Smooth muscle cell (in vitro differentiated cells): ENCODE measurements at regions not wholly inside any gene's neighbourhood (a gene's known extent, or its start where the extent isn't known, plus 50 kb on each side); places are given as distances from the start of the nearest gene placed in this dataset.

Experiments
- DNase-seq: peaks from one replicate; lab custom pipeline; 2025; ENCODE audit not compliant: unreplicated experiment; lab: John Stamatoyannopoulos, UW
- H2AFZ ChIP-seq: fragments of 200-600 bp; sonication (generic); 2 replicates; pipeline ENCODE4 v1.6.0; 2016; ENCODE audit warnings: antibody characterized with exemption, low read depth, mild to moderate bottlenecking
- H3F3A ChIP-seq: fragments of 200-600 bp; sonication (generic); 2 replicates; pipeline ENCODE4 v1.6.0; 2017; ENCODE audit warnings: antibody characterized with exemption, low read depth
- H3K27ac ChIP-seq: fragments of 200-600 bp; sonication (generic); 2 replicates; pipeline ENCODE4 v1.5.1; 2016; ENCODE audit warnings: low read depth, mild to moderate bottlenecking
- H3K27me3 ChIP-seq: fragments of 200-600 bp; sonication (generic); 2 replicates; pipeline ENCODE4 v1.6.1; 2016; ENCODE audit warnings: low read depth, mild to moderate bottlenecking
- H3K36me3 ChIP-seq: fragments of 200-600 bp; sonication (generic); 2 replicates; pipeline ENCODE4 v1.5.1; 2016; ENCODE audit warnings: low read depth
- H3K4me1 ChIP-seq: fragments of 200-600 bp; sonication (generic); 2 replicates; pipeline ENCODE4 v1.5.1; 2016; ENCODE audit warnings: low read depth
- H3K4me2 ChIP-seq: fragments of 200-600 bp; sonication (generic); 2 replicates; pipeline ENCODE4 v1.6.0; 2016; ENCODE audit warnings: mild to moderate bottlenecking
- H3K4me3 ChIP-seq: fragments of 200-600 bp; sonication (generic); 2 replicates; pipeline ENCODE4 v1.5.1; 2016; ENCODE audit warnings: mild to moderate bottlenecking
- H3K79me2 ChIP-seq: fragments of 200-600 bp; sonication (generic); 2 replicates; pipeline ENCODE4 v1.6.0; 2016; ENCODE audit warnings: low read depth, mild to moderate bottlenecking
- H3K9ac ChIP-seq: fragments of 200-600 bp; sonication (generic); 2 replicates; pipeline ENCODE4 v1.6.0; 2016; ENCODE audit warnings: low read depth
- H3K9me3 ChIP-seq: fragments of 200-600 bp; sonication (generic); replicated peaks from 2 replicates; pipeline ENCODE4 v1.5.1; 2016; ENCODE audit warnings: low read depth
- H4K20me1 ChIP-seq: fragments of 200-600 bp; sonication (generic); 2 replicates; pipeline ENCODE4 v1.6.0; 2016; ENCODE audit warnings: low read depth
- WGBS: methylation state at CpG from one replicate; pipeline ENCODE4 v1.1.7; 2016; ENCODE audit warnings: low lambda C conversion rate; 5-methylcytosine and 5-hydroxymethylcytosine counted together
- TF ChIP-seq, protein P1 (sequence below): fragments of 200-600 bp; sonication (generic); IDR thresholded peaks from 2 replicates; pipeline ENCODE4 v1.5.1; 2017; ENCODE audit warnings: borderline replicate concordance, mild to moderate bottlenecking, antibody characterized with exemption; ENCODE audit not compliant: insufficient read depth, poor library complexity, severe bottlenecking

- Histone ChIP-seq H2AFZ (no peak overlapping the region), H3K79me2 (no peaks in the 10 kb centered on the region), H4K20me1 (no peaks in the 10 kb centered on the region), H3F3A (no peaks in the 10 kb centered on the region), H3K27me3 (no peaks in the 10 kb centered on the region), H3K9me3 (no peaks in the 10 kb centered on the region), H3K9ac (no peak overlapping the region), H3K36me3 (no peaks in the 10 kb centered on the region), H3K27ac (no peak overlapping the region), H3K4me3 (no peak overlapping the region), H3K4me1 (no peaks in the 10 kb centered on the region), H3K4me2 (no peak overlapping the region)
- TF ChIP-seq, protein P1, sequence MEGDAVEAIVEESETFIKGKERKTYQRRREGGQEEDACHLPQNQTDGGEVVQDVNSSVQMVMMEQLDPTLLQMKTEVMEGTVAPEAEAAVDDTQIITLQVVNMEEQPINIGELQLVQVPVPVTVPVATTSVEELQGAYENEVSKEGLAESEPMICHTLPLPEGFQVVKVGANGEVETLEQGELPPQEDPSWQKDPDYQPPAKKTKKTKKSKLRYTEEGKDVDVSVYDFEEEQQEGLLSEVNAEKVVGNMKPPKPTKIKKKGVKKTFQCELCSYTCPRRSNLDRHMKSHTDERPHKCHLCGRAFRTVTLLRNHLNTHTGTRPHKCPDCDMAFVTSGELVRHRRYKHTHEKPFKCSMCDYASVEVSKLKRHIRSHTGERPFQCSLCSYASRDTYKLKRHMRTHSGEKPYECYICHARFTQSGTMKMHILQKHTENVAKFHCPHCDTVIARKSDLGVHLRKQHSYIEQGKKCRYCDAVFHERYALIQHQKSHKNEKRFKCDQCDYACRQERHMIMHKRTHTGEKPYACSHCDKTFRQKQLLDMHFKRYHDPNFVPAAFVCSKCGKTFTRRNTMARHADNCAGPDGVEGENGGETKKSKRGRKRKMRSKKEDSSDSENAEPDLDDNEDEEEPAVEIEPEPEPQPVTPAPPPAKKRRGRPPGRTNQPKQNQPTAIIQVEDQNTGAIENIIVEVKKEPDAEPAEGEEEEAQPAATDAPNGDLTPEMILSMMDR: no peak
- no peak for DNase-seq
- 88% methylated on average over 4 of the region's 4 CpGs for WGBS
Measured at GRCh38 chr7:52797801-52798200, 237.6 kb upstream of the POM121L12 start.

GRCh38 chr7:52794621-52795020 lies 240.8 kb upstream of the POM121L12 start:
- no peak for DNase-seq
- Histone ChIP-seq H3K36me3 (no peaks in the 10 kb centered on the region), H3K27me3 (no peaks in the 10 kb centered on the region), H3K79me2 (no peaks in the 10 kb centered on the region), H3F3A (no peaks in the 10 kb centered on the region), H3K27ac (no peak overlapping the region), H2AFZ (no peak overlapping the region), H3K9ac (no peak overlapping the region), H4K20me1 (no peaks in the 10 kb centered on the region), H3K9me3 (no peaks in the 10 kb centered on the region), H3K4me2 (no peak overlapping the region), H3K4me3 (no peak overlapping the region), H3K4me1 (no peaks in the 10 kb centered on the region)
- TF ChIP-seq, protein P1: no peak
- WGBS: 97% methylated on average over 1 of the region's 1 CpG

DNA sequence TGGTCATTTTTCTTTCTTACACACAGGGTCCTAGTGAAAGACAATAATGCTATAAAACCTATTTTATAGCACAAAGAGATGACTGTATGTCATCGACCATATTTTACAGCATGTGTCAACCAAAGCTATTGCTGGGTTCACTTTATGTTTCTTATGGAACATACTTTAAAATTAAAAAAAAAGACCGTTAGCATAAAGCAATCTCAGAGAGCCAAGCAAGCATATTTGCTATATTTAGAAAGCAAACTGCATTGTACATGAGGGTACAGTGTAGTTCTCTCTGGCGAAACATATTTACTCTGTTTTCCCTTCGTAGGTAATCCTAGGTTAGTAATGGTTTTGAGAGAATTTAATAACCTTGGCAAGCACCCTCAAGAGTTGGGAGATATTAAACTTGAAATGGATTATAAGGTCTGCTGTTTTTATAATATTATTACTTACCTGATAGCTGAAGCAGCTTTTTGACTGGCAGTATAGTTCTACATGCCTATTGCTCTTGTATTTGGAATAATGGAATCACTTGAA lies 244.2 kb upstream of the POM121L12 start:
- no peaks in the 10 kb centered on the region for H3K36me3 ChIP-seq
- 89% methylated on average over 4 of the region's 4 CpGs for WGBS
- H3K9me3 ChIP-seq: no peaks in the 10 kb centered on the region
- H3K4me2 ChIP-seq: no peak overlapping the region
- no peak overlapping the region for H3K9ac ChIP-seq
- H3F3A ChIP-seq: no peaks in the 10 kb centered on the region
- H3K27ac ChIP-seq: no peak overlapping the region
- no peak for DNase-seq
- no peaks in the 10 kb centered on the region for H3K4me1 ChIP-seq
- TF ChIP-seq, protein P1: no peak
- H3K27me3 ChIP-seq: no peaks in the 10 kb centered on the region
- H3K4me3 ChIP-seq: no peak overlapping the region
- H4K20me1 ChIP-seq: no peaks in the 10 kb centered on the region
- no peaks in the 10 kb centered on the region for H3K79me2 ChIP-seq
- H2AFZ ChIP-seq: no peak overlapping the region

GRCh38 chr7:52786174-52786573 lies 249.3 kb upstream of the POM121L12 start:
- Histone ChIP-seq H3F3A (no peaks in the 10 kb centered on the region), H3K4me2 (no peak overlapping the region), H3K9me3 (no peaks in the 10 kb centered on the region), H3K4me1 (no peaks in the 10 kb centered on the region), H3K27ac (no peak overlapping the region), H3K79me2 (no peaks in the 10 kb centered on the region), H3K36me3 (no peaks in the 10 kb centered on the region), H4K20me1 (no peaks in the 10 kb centered on the region), H3K27me3 (no peaks in the 10 kb centered on the region), H3K9ac (no peak overlapping the region), H3K4me3 (no peak overlapping the region), H2AFZ (no peak overlapping the region)
- WGBS: 87% methylated on average over 3 of the region's 3 CpGs
- no peak for DNase-seq
- TF ChIP-seq, protein P1: no peak
